ENCODE measurements at regions not wholly inside any gene's neighbourhood (a gene's known extent, or its start where the extent isn't known, plus 50 kb on each side); places are given as distances from the start of the nearest gene placed in this dataset.
"Not testable (repeated sequence)": the region's sequence is repeated elsewhere in the genome, so short reads cannot be mapped to it uniquely, and the experiment has no call there.

DNA sequence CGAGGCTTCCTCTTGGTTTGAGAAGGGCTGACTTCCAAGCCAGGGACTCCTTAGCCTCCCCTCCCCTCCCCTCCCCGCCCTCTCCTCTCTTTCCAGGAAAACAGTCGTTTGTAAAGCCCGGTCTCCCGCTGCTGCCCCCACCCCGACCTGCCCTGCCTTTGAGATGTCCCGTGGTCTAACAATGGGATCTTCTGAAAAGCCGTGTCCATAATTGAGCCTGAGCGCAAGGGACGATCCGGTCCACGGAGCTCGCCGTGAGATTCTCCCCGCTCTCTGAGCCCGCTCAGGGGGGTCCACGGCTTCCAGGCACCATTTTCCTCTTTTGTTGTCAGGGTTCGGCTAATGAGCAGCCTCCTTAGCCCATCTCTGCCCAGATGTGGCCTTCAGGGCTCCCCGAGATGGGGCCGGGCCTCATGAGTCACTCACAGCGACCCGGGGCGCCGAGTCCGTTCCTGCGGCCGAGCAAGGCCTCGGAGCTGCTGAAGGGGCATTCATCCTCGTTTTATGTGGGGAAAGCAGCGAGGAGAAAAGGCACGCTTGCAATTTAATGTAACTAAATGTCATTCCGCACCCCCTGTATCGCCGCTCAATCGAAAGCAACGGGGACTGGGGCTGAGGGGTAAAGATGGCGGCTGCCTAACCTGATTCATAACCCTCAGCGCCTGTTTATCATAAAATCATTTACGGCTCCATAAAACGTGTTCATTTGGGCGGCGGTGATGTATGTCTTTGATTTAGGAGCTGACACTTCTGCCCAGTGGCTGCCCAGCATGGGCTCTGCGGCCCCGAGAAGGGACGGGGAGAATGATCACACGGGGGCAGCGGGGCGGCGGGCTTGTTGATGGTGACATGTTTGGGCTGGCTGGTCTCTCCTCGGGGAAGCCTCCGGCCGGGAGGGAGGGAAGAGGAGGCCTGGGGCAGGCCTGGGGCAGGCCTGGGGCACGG lies 232.6 kb upstream of the C1orf174 start:
- no peak for DNase-seq (ENCODE audit: extremely low read depth, low read depth)
- H3K4me3 ChIP-seq (replicated peaks; ENCODE audit: low read depth, low read length) = no peak overlapping the region

GRCh38 chr1:4133297-4133938 lies 233.3 kb upstream of the C1orf174 start:
- no peak for DNase-seq (ENCODE audit: extremely low read depth, low read depth)
- TF ChIP-seq, protein P1, sequence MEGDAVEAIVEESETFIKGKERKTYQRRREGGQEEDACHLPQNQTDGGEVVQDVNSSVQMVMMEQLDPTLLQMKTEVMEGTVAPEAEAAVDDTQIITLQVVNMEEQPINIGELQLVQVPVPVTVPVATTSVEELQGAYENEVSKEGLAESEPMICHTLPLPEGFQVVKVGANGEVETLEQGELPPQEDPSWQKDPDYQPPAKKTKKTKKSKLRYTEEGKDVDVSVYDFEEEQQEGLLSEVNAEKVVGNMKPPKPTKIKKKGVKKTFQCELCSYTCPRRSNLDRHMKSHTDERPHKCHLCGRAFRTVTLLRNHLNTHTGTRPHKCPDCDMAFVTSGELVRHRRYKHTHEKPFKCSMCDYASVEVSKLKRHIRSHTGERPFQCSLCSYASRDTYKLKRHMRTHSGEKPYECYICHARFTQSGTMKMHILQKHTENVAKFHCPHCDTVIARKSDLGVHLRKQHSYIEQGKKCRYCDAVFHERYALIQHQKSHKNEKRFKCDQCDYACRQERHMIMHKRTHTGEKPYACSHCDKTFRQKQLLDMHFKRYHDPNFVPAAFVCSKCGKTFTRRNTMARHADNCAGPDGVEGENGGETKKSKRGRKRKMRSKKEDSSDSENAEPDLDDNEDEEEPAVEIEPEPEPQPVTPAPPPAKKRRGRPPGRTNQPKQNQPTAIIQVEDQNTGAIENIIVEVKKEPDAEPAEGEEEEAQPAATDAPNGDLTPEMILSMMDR (IDR thresholded peaks at IDR 0.05; ENCODE audit: low read depth, low read length, missing control alignments) = no peak
- H3K4me3 ChIP-seq (replicated peaks; ENCODE audit: low read depth, low read length) = no peak overlapping the region

More for the DNA sequence above, 232.6 kb upstream of the C1orf174 start:
- TF ChIP-seq, protein P1 (IDR thresholded peaks at IDR 0.05; ENCODE audit: low read depth, low read length, missing control alignments) = no peak

DNA sequence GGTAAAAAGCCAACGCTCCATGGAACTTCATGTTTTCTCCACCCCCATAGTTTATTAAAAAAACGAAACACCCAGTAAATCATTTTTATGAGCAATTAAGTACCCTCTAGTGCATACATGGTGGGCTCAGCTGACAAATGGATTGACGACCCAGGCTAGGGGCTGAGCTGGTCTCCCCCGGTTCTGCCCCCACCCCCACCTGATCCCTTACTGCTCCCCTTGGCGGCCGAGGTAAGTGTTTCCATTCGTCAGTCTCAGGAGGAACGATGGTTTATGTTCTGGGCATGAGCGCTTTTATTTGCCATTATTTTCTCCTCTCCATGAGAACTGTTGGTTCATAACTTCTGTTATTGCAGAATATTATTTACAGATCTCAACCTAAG lies 233.9 kb upstream of the C1orf174 start:
- TF ChIP-seq, protein P1 (IDR thresholded peaks at IDR 0.05; ENCODE audit: low read depth, low read length, missing control alignments) = no peak
- H3K4me3 ChIP-seq (replicated peaks; ENCODE audit: low read depth, low read length) = no peak overlapping the region
- no peak for DNase-seq (ENCODE audit: extremely low read depth, low read depth)

GRCh38 chr1:4135853-4136252 lies 235.8 kb upstream of the C1orf174 start:
- DNase-seq (ENCODE audit: extremely low read depth, low read depth); H3K4me3 ChIP-seq (replicated peaks; ENCODE audit: low read depth, low read length): not testable (repeated sequence)

- no peak for DNase-seq (ENCODE audit: extremely low read depth, low read depth)
- TF ChIP-seq, protein P1 (IDR thresholded peaks at IDR 0.05; ENCODE audit: low read depth, low read length, missing control alignments) = no peak
- H3K4me3 ChIP-seq (replicated peaks; ENCODE audit: low read depth, low read length) = no peak overlapping the region
These were observed 237.7 kb upstream of the C1orf174 start for GRCh38 chr1:4137621-4138415.

GRCh38 chr1:4139646-4140045 lies 239.6 kb upstream of the C1orf174 start:
- no peak for DNase-seq (ENCODE audit: extremely low read depth, low read depth)
- TF ChIP-seq, protein P1 (IDR thresholded peaks at IDR 0.05; ENCODE audit: low read depth, low read length, missing control alignments) = no peak

More at GRCh38 chr1:4139646-4140045, 239.6 kb upstream of the C1orf174 start:
- H3K4me3 ChIP-seq (replicated peaks; ENCODE audit: low read depth, low read length) = no peak overlapping the region

Data from HFF-Myc (cell line).